SU-DHL-6 (cell line): ENCODE measurements at regions not wholly inside any gene's neighbourhood (a gene's known extent, or its start where the extent isn't known, plus 50 kb on each side); places are given as distances from the start of the nearest gene placed in this dataset.

Experiments
- H2AFZ ChIP-seq: fragments of 200-600 bp; sonication (generic); 2 replicates; pipeline ENCODE4 v1.6.1; 2014; ENCODE audit warnings: low read depth, mild to moderate bottlenecking, moderate library complexity, mixed read lengths, antibody characterized with exemption, low read length; ENCODE audit not compliant: severe bottlenecking
- H3F3A ChIP-seq: fragments of 200-600 bp; shearing (Covaris generic); 2 replicates; pipeline ENCODE4 v1.6.0; 2016; ENCODE audit warnings: antibody characterized with exemption, mild to moderate bottlenecking; ENCODE audit not compliant: insufficient read depth
- H3K27ac ChIP-seq: fragments of 200-600 bp; sonication (generic); 2 replicates; pipeline ENCODE4 v1.5.1; 2016; ENCODE audit warnings: low read depth, mild to moderate bottlenecking, low read length, moderate library complexity, mixed read lengths
- H3K27me3 ChIP-seq: fragments of 200-600 bp; sonication (generic), shearing (Covaris generic); 2 replicates; pipeline ENCODE4 v1.6.0; 2014; ENCODE audit warnings: mild to moderate bottlenecking, low read length
- H3K36me3 ChIP-seq: fragments of 200-600 bp; sonication (generic); 2 replicates; pipeline ENCODE4 v1.6.1; 2014; ENCODE audit warnings: mild to moderate bottlenecking, low read length, mixed read lengths
- H3K4me2 ChIP-seq: fragments of 300-600, 200-600 bp; shearing (Covaris generic), sonication (generic); 2 replicates; pipeline ENCODE4 v1.6.0; 2014; ENCODE audit warnings: low read length, low read depth, mild to moderate bottlenecking; ENCODE audit not compliant: poor library complexity, severe bottlenecking
- H3K4me3 ChIP-seq: fragments of 200-600 bp; sonication (generic); 2 replicates; pipeline ENCODE4 v1.5.1; 2014; ENCODE audit warnings: antibody characterized with exemption, low read length, mild to moderate bottlenecking, mixed read lengths; ENCODE audit not compliant: insufficient read depth, poor library complexity, severe bottlenecking
- H3K79me2 ChIP-seq: fragments of 200-600 bp; sonication (generic); 2 replicates; pipeline ENCODE4 v1.6.1; 2014; ENCODE audit warnings: mild to moderate bottlenecking, low read length, moderate library complexity; ENCODE audit not compliant: insufficient read depth
- H3K9ac ChIP-seq: fragments of 200-600 bp; sonication (generic); 2 replicates; pipeline ENCODE4 v1.7.0; 2014; ENCODE audit warnings: mild to moderate bottlenecking, low read length
- H3K9me2 ChIP-seq: fragments of 200-600 bp; sonication (generic); replicated peaks from 2 replicates; pipeline ENCODE4 v1.6.1; 2014; ENCODE audit warnings: low read length; ENCODE audit not compliant: insufficient read depth
- H3K9me3 ChIP-seq: fragments of 200-600 bp; sonication (generic); 2 replicates; pipeline ENCODE4 v1.6.1; 2014; ENCODE audit warnings: low read length, mixed read lengths; ENCODE audit not compliant: insufficient read depth
- H4K20me1 ChIP-seq: fragments of 200-600 bp; sonication (generic); 2 replicates; pipeline ENCODE4 v1.6.1; 2014; ENCODE audit warnings: low read depth, mild to moderate bottlenecking, antibody characterized with exemption, low read length, moderate library complexity, mixed read lengths
- CTCF ChIP-seq: fragments of 200-600 bp; sonication (generic); IDR thresholded peaks from one replicate; pipeline ENCODE4 v1.5.1; 2017; ENCODE audit warnings: antibody characterized with exemption, mild to moderate bottlenecking, low read length, moderate library complexity; ENCODE audit not compliant: insufficient read depth, poor library complexity, severe bottlenecking
- EZH2phosphoT487 ChIP-seq: fragments of 200-600 bp; sonication (generic), shearing (Covaris generic); conservative IDR thresholded peaks from 2 replicates; pipeline ENCODE4 v1.6.1; 2018; ENCODE audit warnings: mild to moderate bottlenecking, antibody characterized with exemption, low read length, moderate library complexity, mixed read lengths

GRCh38 chr21:43345746-43346409, 81.1 kb downstream of the SIK1 start:
- H3K9me3 ChIP-seq: no peaks in the 10 kb centered on the region
- H2AFZ ChIP-seq: no peak overlapping the region
- no peaks in the 10 kb centered on the region for H3K27me3 ChIP-seq
- no peaks in the 10 kb centered on the region for H3K79me2 ChIP-seq
- no peak for TF ChIP-seq EZH2phosphoT487
- TF ChIP-seq CTCF: no peak
- no peaks in the 10 kb centered on the region for H3F3A ChIP-seq
- H3K27ac ChIP-seq: no peak overlapping the region
- H3K4me2 ChIP-seq: no peak overlapping the region
- H3K4me3 ChIP-seq: no peak overlapping the region
- no peaks in the 10 kb centered on the region for H3K9me2 ChIP-seq
- H4K20me1 ChIP-seq: no peaks in the 10 kb centered on the region
- H3K36me3 ChIP-seq: no peaks in the 10 kb centered on the region
- H3K9ac ChIP-seq: no peak overlapping the region

DNA sequence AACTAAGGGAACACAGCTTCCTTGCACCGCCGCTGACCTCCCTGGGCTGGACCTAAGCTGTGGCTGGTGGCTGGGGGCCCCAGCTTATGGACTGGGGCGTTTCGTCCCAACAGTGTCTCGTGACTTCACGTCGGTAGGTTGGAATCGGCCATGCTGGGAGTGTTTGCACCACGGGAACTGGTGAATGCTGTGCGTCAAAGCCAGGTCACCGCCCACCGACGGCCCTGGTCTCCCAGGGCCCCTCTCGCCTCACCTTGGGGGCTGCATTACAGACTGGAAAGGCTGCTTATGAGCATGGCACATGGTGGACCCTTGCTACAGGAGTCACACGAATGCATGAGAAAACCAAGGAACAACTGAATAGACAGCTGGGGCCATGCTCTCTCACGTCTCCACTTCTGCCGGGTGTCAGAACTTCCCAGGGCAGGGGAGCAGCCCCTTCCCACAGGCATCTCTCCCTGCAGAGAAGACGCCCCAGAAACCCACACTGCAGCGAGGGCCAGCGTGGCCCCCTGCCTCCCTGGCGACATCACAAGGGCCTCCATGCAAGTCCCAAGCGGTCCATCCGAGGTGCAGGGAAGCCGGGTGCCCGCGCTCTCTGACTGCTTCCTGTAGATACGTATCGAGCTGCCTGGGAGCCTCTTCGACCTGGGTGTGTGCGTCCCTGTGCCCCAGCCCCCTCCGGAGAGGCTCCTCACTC, 81.7 kb downstream of the SIK1 start:
- H3K9ac ChIP-seq: no peak overlapping the region
- H3K36me3 ChIP-seq: no peaks in the 10 kb centered on the region
- H3K4me3 ChIP-seq: no peak overlapping the region
- no peak for TF ChIP-seq EZH2phosphoT487
- no peak for TF ChIP-seq CTCF
- no peaks in the 10 kb centered on the region for H3K79me2 ChIP-seq
- no peak overlapping the region for H2AFZ ChIP-seq
- no peaks in the 10 kb centered on the region for H3F3A ChIP-seq
- H3K4me2 ChIP-seq: no peak overlapping the region
- H4K20me1 ChIP-seq: no peaks in the 10 kb centered on the region
- H3K27me3 ChIP-seq: no peaks in the 10 kb centered on the region
- no peaks in the 10 kb centered on the region for H3K9me2 ChIP-seq
- H3K27ac ChIP-seq: no peak overlapping the region
- no peaks in the 10 kb centered on the region for H3K9me3 ChIP-seq

DNA sequence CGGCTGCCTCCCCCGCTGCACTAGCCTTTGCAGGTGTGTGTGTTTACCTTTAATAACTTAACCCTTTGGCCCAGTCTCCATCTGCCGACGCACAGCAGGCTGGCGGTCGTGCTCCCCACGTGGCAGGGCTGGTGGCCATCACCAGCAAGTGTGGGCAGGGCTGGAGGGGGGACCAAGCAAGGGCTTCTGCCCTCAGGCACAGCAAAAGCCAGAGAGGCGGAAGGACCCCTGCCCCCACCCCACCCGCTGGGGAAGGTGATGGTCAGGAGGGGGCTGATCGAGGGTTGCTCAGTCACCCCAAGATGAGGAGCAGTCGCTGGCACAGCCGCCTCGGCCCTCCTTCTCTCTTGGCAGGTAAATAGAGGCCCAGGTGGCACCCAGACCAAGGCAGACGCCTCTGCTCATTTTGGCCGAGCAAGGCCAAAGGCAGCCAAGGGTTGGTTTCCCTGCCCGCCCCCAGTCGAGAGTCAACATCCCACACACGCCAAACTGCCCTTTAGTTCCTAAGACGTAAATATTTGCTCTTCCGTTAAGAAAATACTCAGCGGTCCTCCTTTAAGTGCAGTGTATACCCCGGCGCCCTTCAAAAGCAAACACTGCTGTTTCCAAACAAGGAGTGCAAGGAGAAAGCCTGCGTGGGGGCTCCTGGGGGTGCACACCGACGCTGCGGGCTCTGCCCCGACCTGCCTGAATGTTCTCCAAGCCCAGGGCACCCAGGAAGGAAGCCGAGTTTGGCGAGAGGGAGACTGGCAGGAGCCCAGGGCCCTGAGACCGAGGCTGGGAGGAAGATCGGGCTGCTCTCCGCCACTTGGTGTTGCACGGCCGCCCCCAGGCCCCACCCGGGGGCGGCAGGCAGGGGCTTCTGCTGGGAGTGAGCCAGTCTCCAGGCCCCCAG, 82.7 kb downstream of the SIK1 start:
- H3K9ac ChIP-seq: no peak overlapping the region
- no peaks in the 10 kb centered on the region for H3F3A ChIP-seq
- no peaks in the 10 kb centered on the region for H3K9me2 ChIP-seq
- H3K36me3 ChIP-seq: no peaks in the 10 kb centered on the region
- H3K27me3 ChIP-seq: no peaks in the 10 kb centered on the region
- no peak overlapping the region for H3K27ac ChIP-seq
- H4K20me1 ChIP-seq: no peaks in the 10 kb centered on the region
- no peaks in the 10 kb centered on the region for H3K79me2 ChIP-seq
- no peak overlapping the region for H2AFZ ChIP-seq
- H3K9me3 ChIP-seq: no peaks in the 10 kb centered on the region
- no peak for TF ChIP-seq EZH2phosphoT487
- TF ChIP-seq CTCF: no peak
- no peak overlapping the region for H3K4me2 ChIP-seq
- no peak overlapping the region for H3K4me3 ChIP-seq
